ENCODE measurements at regions not wholly inside any gene's neighbourhood (a gene's known extent, or its start where the extent isn't known, plus 50 kb on each side); places are given as distances from the start of the nearest gene placed in this dataset.

DNA sequence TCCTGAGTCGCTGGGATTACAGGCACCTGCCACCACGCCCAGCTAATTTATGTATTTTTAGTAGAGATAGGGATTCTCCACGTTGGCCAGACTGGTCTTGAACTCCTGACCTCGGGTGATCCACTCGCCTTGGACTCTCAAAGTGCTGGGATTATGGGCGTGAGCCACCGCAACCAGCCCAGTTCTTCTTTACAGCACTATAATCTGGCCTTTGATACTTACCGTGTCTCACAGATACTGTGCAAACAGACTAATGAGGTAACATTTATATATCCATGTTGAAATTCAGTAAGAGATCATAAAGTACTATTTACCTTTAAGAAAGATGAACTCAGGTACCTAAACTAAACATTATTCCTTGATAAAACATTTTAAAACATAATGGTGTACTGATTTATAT, 121.8 kb upstream of the PRR20A start:
- peaks cover 6% of the 10 kb centered on the region for H3K9me3 Mint-ChIP-seq (ENCODE audit: low read depth)
- TF ChIP-seq, protein P1, sequence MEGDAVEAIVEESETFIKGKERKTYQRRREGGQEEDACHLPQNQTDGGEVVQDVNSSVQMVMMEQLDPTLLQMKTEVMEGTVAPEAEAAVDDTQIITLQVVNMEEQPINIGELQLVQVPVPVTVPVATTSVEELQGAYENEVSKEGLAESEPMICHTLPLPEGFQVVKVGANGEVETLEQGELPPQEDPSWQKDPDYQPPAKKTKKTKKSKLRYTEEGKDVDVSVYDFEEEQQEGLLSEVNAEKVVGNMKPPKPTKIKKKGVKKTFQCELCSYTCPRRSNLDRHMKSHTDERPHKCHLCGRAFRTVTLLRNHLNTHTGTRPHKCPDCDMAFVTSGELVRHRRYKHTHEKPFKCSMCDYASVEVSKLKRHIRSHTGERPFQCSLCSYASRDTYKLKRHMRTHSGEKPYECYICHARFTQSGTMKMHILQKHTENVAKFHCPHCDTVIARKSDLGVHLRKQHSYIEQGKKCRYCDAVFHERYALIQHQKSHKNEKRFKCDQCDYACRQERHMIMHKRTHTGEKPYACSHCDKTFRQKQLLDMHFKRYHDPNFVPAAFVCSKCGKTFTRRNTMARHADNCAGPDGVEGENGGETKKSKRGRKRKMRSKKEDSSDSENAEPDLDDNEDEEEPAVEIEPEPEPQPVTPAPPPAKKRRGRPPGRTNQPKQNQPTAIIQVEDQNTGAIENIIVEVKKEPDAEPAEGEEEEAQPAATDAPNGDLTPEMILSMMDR (IDR thresholded peaks at IDR 0.05; ENCODE audit: unreplicated experiment), result no peak
- no peak overlapping the region for H3K27ac Mint-ChIP-seq
- no peaks in the 10 kb centered on the region for H3K4me1 Mint-ChIP-seq (ENCODE audit: low read depth)
- H3K4me3 Mint-ChIP-seq (ENCODE audit: low read depth), result no peak overlapping the region
- DNase-seq (ENCODE audit: low spot score, unreplicated experiment), result no peak
- no peaks in the 10 kb centered on the region for H3K36me3 Mint-ChIP-seq (ENCODE audit: insufficient read depth)
- no peaks in the 10 kb centered on the region for H3K27me3 Mint-ChIP-seq

DNA sequence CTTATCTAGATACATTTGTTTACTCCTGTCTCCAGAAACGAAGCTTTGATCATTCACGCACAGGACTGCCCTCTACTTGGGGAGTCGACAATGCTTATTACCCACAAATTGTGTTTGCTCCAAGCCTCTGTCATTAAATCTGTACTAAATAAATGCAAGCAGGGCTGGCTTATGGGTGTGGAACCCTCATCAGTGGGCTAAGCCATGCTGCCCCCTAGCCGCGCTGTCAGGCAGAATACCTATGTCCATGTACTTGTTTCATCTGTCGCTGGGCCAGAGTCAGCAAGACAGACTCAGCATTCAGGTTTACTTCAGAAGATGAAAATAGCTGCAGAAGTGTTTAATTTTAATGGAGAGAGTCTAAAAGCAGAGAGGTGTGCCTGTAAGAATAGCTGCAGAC, 110.0 kb upstream of the PRR20A start:
- TF ChIP-seq, protein P1 (IDR thresholded peaks at IDR 0.05; ENCODE audit: unreplicated experiment), result no peak
- no peak overlapping the region for H3K27ac Mint-ChIP-seq
- peaks cover 1% of the 10 kb centered on the region for H3K36me3 Mint-ChIP-seq (ENCODE audit: insufficient read depth)
- no peak overlapping the region for H3K4me3 Mint-ChIP-seq (ENCODE audit: low read depth)
- no peak for DNase-seq (ENCODE audit: low spot score, unreplicated experiment)
- no peaks in the 10 kb centered on the region for H3K4me1 Mint-ChIP-seq (ENCODE audit: low read depth)
- H3K9me3 Mint-ChIP-seq (ENCODE audit: low read depth), result peaks cover 18% of the 10 kb centered on the region
- H3K27me3 Mint-ChIP-seq, result no peaks in the 10 kb centered on the region

DNA sequence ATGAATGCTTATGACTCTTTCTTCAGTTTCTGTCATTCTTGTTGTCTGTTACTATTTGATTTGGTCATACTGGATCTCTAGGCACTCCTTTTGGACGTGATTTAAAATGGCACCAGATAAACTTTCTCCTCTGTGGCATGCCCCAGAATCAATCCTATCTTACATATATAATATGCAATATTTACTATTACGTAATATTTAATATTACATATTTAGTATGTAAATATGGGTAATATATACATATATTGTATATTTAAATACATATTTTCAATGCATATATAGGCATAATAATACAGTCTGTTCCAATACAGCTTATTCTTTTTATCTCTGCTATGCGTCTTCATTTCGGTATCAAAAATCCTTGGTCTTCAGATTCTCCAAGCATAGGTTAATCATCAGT, 104.4 kb upstream of the PRR20A start:
- TF ChIP-seq, protein P1 (IDR thresholded peaks at IDR 0.05; ENCODE audit: unreplicated experiment), result no peak
- Mint-ChIP-seq H3K4me1 (ENCODE audit: low read depth) (no peaks in the 10 kb centered on the region), H3K27me3 (no peaks in the 10 kb centered on the region), H3K36me3 (ENCODE audit: insufficient read depth) (peaks cover 1% of the 10 kb centered on the region), H3K9me3 (ENCODE audit: low read depth) (peaks cover 5% of the 10 kb centered on the region), H3K27ac (no peak overlapping the region), H3K4me3 (ENCODE audit: low read depth) (no peak overlapping the region)
- DNase-seq (ENCODE audit: low spot score, unreplicated experiment), result no peak

DNA sequence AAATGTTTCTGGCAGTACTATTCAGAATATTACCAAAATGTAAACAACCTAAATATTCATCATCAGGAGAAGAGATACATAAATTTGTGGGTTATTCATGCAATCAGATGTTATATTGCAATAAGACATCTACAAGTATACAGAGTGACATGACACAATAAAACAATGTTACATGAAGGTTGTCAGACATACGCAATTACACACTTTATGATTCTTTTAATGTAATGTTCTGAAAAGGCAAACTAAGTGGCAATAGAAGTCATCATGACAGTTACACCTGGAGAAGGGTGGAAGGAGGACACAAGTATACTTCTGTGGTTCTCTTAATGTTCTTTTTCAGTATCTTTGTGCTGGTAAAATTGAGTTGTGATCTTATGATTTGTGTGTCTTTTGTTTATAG, 95.8 kb upstream of the PRR20A start:
- Mint-ChIP-seq H3K9me3 (ENCODE audit: low read depth) (peaks cover 13% of the 10 kb centered on the region), H3K4me3 (ENCODE audit: low read depth) (no peak overlapping the region), H3K4me1 (ENCODE audit: low read depth) (peaks cover 12% of the 10 kb centered on the region), H3K27ac (no peak overlapping the region), H3K27me3 (no peaks in the 10 kb centered on the region), H3K36me3 (ENCODE audit: insufficient read depth) (no peaks in the 10 kb centered on the region)
- no peak for DNase-seq (ENCODE audit: low spot score, unreplicated experiment)
- TF ChIP-seq, protein P1 (IDR thresholded peaks at IDR 0.05; ENCODE audit: unreplicated experiment), result no peak

DNA sequence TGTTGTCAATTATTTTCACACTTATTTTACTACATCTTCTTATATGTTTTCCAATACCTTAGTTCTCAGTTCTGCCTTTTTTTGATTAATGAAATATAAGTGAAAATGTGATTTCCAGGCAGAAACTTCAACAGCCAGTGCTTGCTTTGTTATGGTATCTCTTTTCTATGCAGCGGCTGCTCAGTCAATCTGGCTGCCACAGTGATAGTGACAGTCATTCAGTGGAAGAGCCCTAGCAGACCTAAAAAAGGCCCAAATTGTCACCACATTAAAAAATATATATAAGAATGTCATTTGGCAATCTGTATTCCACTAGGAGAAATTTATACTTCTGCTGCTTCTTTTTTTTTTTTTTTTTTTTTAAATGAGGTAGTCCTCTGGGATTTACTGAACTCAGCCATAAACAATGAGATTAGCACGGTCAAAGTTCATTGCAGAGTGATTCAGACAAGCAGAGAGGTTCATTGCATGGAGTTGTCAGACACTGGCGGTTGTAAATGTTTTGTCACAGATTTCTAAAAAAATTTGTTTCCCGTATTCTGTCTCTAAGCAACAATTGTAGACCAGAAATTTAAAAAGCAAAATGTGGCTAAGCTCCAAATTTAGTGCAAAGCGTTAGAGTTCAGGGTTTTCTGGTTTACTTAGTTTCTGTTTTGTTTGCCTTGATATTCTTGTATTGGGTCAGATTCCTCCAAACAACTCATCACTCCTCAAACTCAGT, 94.7 kb upstream of the PRR20A start:
- Mint-ChIP-seq H3K36me3 (ENCODE audit: insufficient read depth) (peaks cover 5% of the 10 kb centered on the region), H3K4me1 (ENCODE audit: low read depth) (peaks cover 12% of the 10 kb centered on the region), H3K27me3 (no peaks in the 10 kb centered on the region), H3K27ac (peak overlapping the region; percentile 62), H3K9me3 (ENCODE audit: low read depth) (peaks cover 24% of the 10 kb centered on the region), H3K4me3 (ENCODE audit: low read depth) (no peak overlapping the region)
- TF ChIP-seq, protein P1 (IDR thresholded peaks at IDR 0.05; ENCODE audit: unreplicated experiment), result no peak
- DNase-seq (ENCODE audit: low spot score, unreplicated experiment), result no peak
